Gastroesophageal sphincter (tissue), 4 donors: ENCODE measurements at regions not wholly inside any gene's neighbourhood (a gene's known extent, or its start where the extent isn't known, plus 50 kb on each side); places are given as distances from the start of the nearest gene placed in this dataset.

ENCODE experiments used
- ATAC-seq: fragments of 150-250 bp; one replicate; pipeline ENCODE4 v1.9.1; 2016; ENCODE audit warnings: mild to moderate bottlenecking, moderate library complexity
- H3K27ac ChIP-seq, 4 donors: fragments of 200-600 bp; sonication (generic) in 3 of 4; 1 replicate in 3 of 4; 2 replicates in 1 of 4; pipeline ENCODE4 v1.5.1; 2016 to 2019
- H3K27me3 ChIP-seq: fragments of 200-600 bp; sonication (generic); one replicate; pipeline ENCODE4 v1.5.1; 2019
- H3K36me3 ChIP-seq, 2 donors: fragments of 200-600 bp; sonication (generic); one replicate each; pipeline ENCODE4 v1.5.1; 2019; ENCODE audit warnings: control low read depth in 1 of 2
- H3K4me1 ChIP-seq, 3 donors: fragments of 200-600 bp; sonication (generic); 1 replicate in 2 of 3; 2 replicates in 1 of 3; pipeline ENCODE4 v1.5.1; 2016 to 2019; ENCODE audit warnings: control low read depth in 2 of 3
- H3K4me3 ChIP-seq, 2 donors: fragments of 200-600 bp; sonication (generic); one replicate each; pipeline ENCODE4 v1.5.1; 2019; ENCODE audit warnings: mild to moderate bottlenecking in 1 of 2, moderate library complexity in 1 of 2
- H3K9me3 ChIP-seq, 3 donors: fragments of 200-600 bp; sonication (generic); one replicate each; pipeline ENCODE4 v1.5.1; 2017 to 2019; ENCODE audit warnings: control low read depth in 2 of 3
- CTCF ChIP-seq, 4 experiments: fragments of 200-600 bp in 2 of 4; fragments of 450-650 bp in 2 of 4; sonication (generic) in 1 of 4; IDR thresholded peaks; one replicate each; pipeline ENCODE4 v1.5.1; 2017 to 2019; ENCODE audit warnings: antibody characterized with exemption in 4 of 4, mild to moderate bottlenecking in 2 of 4, moderate library complexity in 2 of 4
- EP300 ChIP-seq: sonication (generic); formaldehyde crosslinking; IDR thresholded peaks from one replicate; pipeline ENCODE4 v1.6.1; 2017; ENCODE audit warnings: antibody characterized with exemption, mild to moderate bottlenecking
- POLR2A ChIP-seq, 2 donors: fragments of 450-650 bp; IDR thresholded peaks; one replicate each; pipeline ENCODE4 v1.6.1; 2017; ENCODE audit warnings: antibody characterized with exemption in 2 of 2, mild to moderate bottlenecking in 2 of 2, moderate library complexity in 1 of 2
- POLR2AphosphoS5 ChIP-seq: sonication (generic); formaldehyde crosslinking; IDR thresholded peaks from one replicate; pipeline ENCODE4 v1.6.1; 2017; ENCODE audit warnings: antibody characterized with exemption
- WGBS, 2 donors: methylation state at CpG; one replicate each; pipeline ENCODE4 v1.1.5; 2018; ENCODE audit warnings: low coverage in 1 of 2; 5-methylcytosine and 5-hydroxymethylcytosine counted together

GRCh38 chr7:18396953-18397352, 98.6 kb upstream of the HDAC9 start:
- Histone ChIP-seq H3K36me3 (no peaks in the 10 kb centered on the region), H3K27ac (no peak overlapping the region), H3K4me1 (peaks cover 0 to 22% (median 4%) of the 10 kb centered on the region in 3 donors), H3K27me3 (no peaks in the 10 kb centered on the region), H3K9me3 (no peaks in the 10 kb centered on the region), H3K4me3 (no peak overlapping the region)
- TF ChIP-seq POLR2AphosphoS5 (no peak), CTCF (IDR thresholded peaks at IDR 0.05) (no peak), POLR2A (IDR thresholded peaks at IDR 0.05) (no peak), EP300 (no peak)
- WGBS, 2 donors: 94 to 100% methylated on average over 2 to 5 of the region's 5 CpGs
- ATAC-seq: no peak

- Histone ChIP-seq H3K4me1 (peaks cover 0 to 8% (median 0%) of the 10 kb centered on the region in 3 donors), H3K4me3 (no peak overlapping the region), H3K27me3 (no peaks in the 10 kb centered on the region), H3K36me3 (no peaks in the 10 kb centered on the region), H3K27ac (no peak overlapping the region), H3K9me3 (no peaks in the 10 kb centered on the region)
- TF ChIP-seq EP300 (no peak), POLR2A (IDR thresholded peaks at IDR 0.05) (no peak), CTCF (IDR thresholded peaks at IDR 0.05) (no peak), POLR2AphosphoS5 (no peak)
- WGBS, 2 donors: 78 to 85% methylated on average over 1 to 4 of the region's 4 CpGs
- no peak for ATAC-seq
Measured at GRCh38 chr7:18399436-18400235, 95.9 kb upstream of the HDAC9 start.

- no peaks in the 10 kb centered on the region for H3K9me3 ChIP-seq
- H3K36me3 ChIP-seq: no peaks in the 10 kb centered on the region
- peaks cover 0 to 8% (median 0%) of the 10 kb centered on the region in 3 donors for H3K4me1 ChIP-seq
- no peak overlapping the region for H3K4me3 ChIP-seq
- 90 to 91% methylated on average over 1 to 2 of the region's 2 CpGs for WGBS, 2 donors
- ATAC-seq: no peak
- H3K27ac ChIP-seq: no peak overlapping the region
- no peaks in the 10 kb centered on the region for H3K27me3 ChIP-seq
- TF ChIP-seq CTCF (IDR thresholded peaks at IDR 0.05) (no peak), POLR2A (IDR thresholded peaks at IDR 0.05) (no peak)
Measured at GRCh38 chr7:18400275-18400674, 95.3 kb upstream of the HDAC9 start.

- no peaks in the 10 kb centered on the region for H3K9me3 ChIP-seq
- ATAC-seq: no peak
- H3K36me3 ChIP-seq: no peaks in the 10 kb centered on the region
- TF ChIP-seq EP300 (no peak), POLR2AphosphoS5 (no peak), CTCF (IDR thresholded peaks at IDR 0.05) (no peak), POLR2A (IDR thresholded peaks at IDR 0.05) (no peak)
- H3K27ac ChIP-seq: no peak overlapping the region
- H3K27me3 ChIP-seq: no peaks in the 10 kb centered on the region
- H3K4me3 ChIP-seq: no peak overlapping the region
- 65 to 76% methylated on average over 3 of the region's 3 CpGs for WGBS, 2 donors
- H3K4me1 ChIP-seq: peaks cover 0 to 8% (median 0%) of the 10 kb centered on the region in 3 donors
Measured at GRCh38 chr7:18400726-18401125, 94.8 kb upstream of the HDAC9 start.

- Histone ChIP-seq H3K9me3 (no peaks in the 10 kb centered on the region), H3K27me3 (no peaks in the 10 kb centered on the region), H3K4me3 (no peak overlapping the region), H3K4me1 (peaks cover 0 to 8% (median 0%) of the 10 kb centered on the region in 3 donors), H3K27ac (no peak overlapping the region), H3K36me3 (no peaks in the 10 kb centered on the region)
- whole genome bisulfite sequencing, 2 donors: 67% methylated on average over 1 of the region's 1 CpG; no CpG with 5 or more reads in 1 of the 2 donors
- no peak for ATAC-seq
- TF ChIP-seq EP300 (no peak), CTCF (IDR thresholded peaks at IDR 0.05) (no peak), POLR2AphosphoS5 (no peak), POLR2A (IDR thresholded peaks at IDR 0.05) (no peak)
Measured at GRCh38 chr7:18401757-18402156, 93.8 kb upstream of the HDAC9 start.
